HG03469 (cell line): ENCODE measurements at regions not wholly inside any gene's neighbourhood (a gene's known extent, or its start where the extent isn't known, plus 50 kb on each side); places are given as distances from the start of the nearest gene placed in this dataset.

Experiments used
- ATAC-seq: cut with Tn5 transposase; IDR thresholded peaks from one replicate; pipeline ENCODE4 v1.9.1; 2021; ENCODE audit warnings: mild to moderate bottlenecking, moderate library complexity, moderate number of reproducible peaks; ENCODE audit not compliant: unreplicated experiment

DNA sequence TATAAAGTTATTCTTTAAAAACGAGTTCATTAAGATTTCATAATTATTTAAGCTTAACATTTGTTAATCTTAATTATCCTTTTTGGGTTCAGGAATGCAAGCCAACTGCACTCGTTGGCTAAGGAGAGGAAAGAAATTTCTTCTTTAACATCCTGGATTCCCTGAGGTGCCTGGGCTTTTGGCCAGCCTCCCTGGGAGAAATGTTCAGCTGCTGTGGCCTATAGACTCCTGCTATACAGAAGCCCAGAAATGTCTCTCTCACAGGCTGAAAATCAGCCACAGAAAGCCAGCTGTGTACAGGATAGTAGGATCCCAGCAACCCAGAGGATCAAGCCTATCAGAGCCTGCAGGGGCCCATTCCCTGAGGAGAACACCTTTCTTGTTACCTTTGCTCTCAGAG is 430.3 kb downstream of the XIRP2 start:
- no peak for ATAC-seq

DNA sequence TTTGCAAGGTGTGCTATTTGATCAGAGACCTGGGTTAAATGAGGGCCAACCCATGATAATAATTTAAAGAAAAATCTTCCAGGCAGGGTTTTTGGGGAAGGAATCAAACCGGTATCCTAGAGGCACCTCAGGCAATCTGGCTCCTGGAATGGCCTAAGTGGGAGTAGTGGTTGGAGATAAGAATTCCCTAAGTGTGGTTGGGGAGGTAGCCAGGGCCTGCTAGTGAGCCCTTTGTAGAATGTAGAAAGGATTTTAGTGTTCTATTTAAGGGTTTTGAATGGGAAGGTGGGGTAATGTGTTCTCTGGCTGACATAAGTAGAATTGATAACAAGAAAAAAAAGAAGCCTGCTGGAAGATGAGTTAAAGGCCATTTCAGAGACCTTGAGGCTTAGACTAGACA is 422.2 kb downstream of the XIRP2 start:
- ATAC-seq: no peak
